Upper lobe of left lung (tissue), 4 donors: ENCODE measurements at regions not wholly inside any gene's neighbourhood (a gene's known extent, or its start where the extent isn't known, plus 50 kb on each side); places are given as distances from the start of the nearest gene placed in this dataset.

Source experiments
- EP300 ChIP-seq, 4 donors: sonication (generic); formaldehyde crosslinking; IDR thresholded peaks; one replicate each; pipeline ENCODE4 v1.5.1; 2017; ENCODE audit warnings: antibody characterized with exemption in 4 of 4, control low read depth in 2 of 4
- POLR2A ChIP-seq, 4 donors: fragments of 450-650 bp; IDR thresholded peaks; one replicate each; pipeline ENCODE4 v1.5.1; 2016 to 2017; ENCODE audit warnings: antibody characterized with exemption in 4 of 4, mild to moderate bottlenecking in 2 of 4
- POLR2AphosphoS5 ChIP-seq, 2 donors: sonication (generic); formaldehyde crosslinking; IDR thresholded peaks; one replicate each; pipeline ENCODE4 v1.5.1; 2017; ENCODE audit warnings: antibody characterized with exemption in 2 of 2
- TF ChIP-seq, protein P1 (sequence below), 6 experiments: fragments of 450-650 bp in 4 of 6; fragments of 200-600 bp in 2 of 6; sonication (generic) in 2 of 6; IDR thresholded peaks; one replicate each; pipeline ENCODE4 v1.5.1; 2016 to 2019; ENCODE audit warnings: antibody characterized with exemption in 6 of 6

DNA sequence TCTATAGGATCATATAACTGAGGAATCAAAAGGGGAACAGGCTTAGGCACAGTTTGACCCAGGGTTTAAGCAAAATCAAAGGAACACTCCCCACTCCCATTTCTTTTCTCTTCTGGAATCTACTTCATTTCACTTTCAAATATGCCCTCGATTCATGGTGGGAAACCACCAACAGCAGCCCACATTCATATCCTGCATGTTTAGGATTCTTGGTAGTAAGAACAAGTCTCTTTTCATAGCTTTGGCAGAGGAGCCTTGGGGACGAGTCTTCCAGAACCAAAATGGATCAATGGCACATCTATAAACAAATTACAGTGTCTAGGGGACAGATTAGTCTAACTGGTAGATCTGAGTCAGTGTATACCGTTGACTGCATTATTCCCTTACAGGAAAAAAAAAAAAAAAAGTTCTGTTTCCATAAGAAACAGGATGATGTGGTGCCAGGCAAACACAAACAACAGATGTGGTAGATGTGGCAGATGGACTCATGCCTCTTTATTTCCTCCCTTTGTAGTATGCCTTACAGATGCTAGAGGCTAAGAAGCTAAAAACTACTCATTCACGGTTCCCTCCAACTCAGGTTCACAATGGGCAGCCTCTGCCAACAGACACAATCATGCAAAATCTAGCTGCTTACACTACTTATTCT is 578.3 kb upstream of the ADAMTS9 start:
- TF ChIP-seq POLR2A (IDR thresholded peaks at IDR 0.05) (no peak), EP300 (IDR thresholded peaks at IDR 0.05) (no peak), POLR2AphosphoS5 (IDR thresholded peaks at IDR 0.05) (no peak)
- TF ChIP-seq, protein P1, sequence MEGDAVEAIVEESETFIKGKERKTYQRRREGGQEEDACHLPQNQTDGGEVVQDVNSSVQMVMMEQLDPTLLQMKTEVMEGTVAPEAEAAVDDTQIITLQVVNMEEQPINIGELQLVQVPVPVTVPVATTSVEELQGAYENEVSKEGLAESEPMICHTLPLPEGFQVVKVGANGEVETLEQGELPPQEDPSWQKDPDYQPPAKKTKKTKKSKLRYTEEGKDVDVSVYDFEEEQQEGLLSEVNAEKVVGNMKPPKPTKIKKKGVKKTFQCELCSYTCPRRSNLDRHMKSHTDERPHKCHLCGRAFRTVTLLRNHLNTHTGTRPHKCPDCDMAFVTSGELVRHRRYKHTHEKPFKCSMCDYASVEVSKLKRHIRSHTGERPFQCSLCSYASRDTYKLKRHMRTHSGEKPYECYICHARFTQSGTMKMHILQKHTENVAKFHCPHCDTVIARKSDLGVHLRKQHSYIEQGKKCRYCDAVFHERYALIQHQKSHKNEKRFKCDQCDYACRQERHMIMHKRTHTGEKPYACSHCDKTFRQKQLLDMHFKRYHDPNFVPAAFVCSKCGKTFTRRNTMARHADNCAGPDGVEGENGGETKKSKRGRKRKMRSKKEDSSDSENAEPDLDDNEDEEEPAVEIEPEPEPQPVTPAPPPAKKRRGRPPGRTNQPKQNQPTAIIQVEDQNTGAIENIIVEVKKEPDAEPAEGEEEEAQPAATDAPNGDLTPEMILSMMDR (IDR thresholded peaks at IDR 0.05), result no peak
